ENCODE measurements at regions not wholly inside any gene's neighbourhood (a gene's known extent, or its start where the extent isn't known, plus 50 kb on each side); places are given as distances from the start of the nearest gene placed in this dataset.

GRCh38 chr9:86557918-86558317, 203.7 kb upstream of the TUT7 start:
- Mint-ChIP-seq H3K27me3 (ENCODE audit: unreplicated experiment) (no peaks in the 10 kb centered on the region), H3K4me1 (ENCODE audit: unreplicated experiment) (peaks cover 11% of the 10 kb centered on the region), H3K36me3 (ENCODE audit: unreplicated experiment) (no peaks in the 10 kb centered on the region), H3K27ac (ENCODE audit: unreplicated experiment) (no peak overlapping the region), H3K9me3 (ENCODE audit: unreplicated experiment) (no peaks in the 10 kb centered on the region), H3K4me3 (ENCODE audit: unreplicated experiment) (no peak overlapping the region)
- no peak for DNase-seq (ENCODE audit: extremely low spot score, unreplicated experiment)
- no peak for TF ChIP-seq CTCF (IDR thresholded peaks at IDR 0.05)

DNA sequence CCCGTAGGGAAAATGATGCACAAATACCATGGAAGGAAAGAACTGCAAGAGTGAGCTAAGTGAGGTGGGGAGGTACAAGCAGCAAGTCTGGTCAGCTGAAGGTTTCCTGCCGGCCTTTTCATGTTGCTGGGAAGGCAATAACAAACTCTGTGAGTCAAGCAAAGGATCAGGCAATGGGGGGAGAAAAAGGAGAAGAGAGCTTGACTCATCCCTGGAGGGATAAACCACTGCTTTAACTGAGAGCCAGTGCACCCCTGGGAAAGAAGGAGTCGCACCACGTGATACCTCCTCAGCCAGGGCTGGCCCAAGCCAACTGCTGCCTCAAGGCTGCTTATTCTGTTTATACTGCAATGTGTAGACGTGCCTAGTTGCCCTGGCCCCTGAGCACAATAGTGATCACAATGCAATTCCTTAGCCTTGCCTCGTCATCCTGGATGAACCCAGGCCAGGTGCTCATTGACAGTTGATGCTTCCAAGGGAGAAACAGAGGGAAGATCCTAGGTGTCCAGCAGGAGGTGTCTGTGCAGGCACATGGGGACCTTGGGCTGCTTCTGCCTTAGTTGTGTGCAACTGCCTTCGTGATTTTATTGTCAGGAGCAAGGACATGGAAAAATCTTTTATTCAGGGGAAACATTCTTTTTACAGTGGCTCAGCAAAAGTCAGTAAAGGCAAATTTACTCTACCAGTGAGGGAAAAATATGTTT, 203.0 kb upstream of the TUT7 start:
- peak overlapping the region; percentile 21 for H3K27ac Mint-ChIP-seq (ENCODE audit: unreplicated experiment)
- H3K36me3 Mint-ChIP-seq (ENCODE audit: unreplicated experiment) = no peaks in the 10 kb centered on the region
- TF ChIP-seq CTCF (IDR thresholded peaks at IDR 0.05) = no peak
- H3K4me1 Mint-ChIP-seq (ENCODE audit: unreplicated experiment) = peaks cover 11% of the 10 kb centered on the region
- H3K4me3 Mint-ChIP-seq (ENCODE audit: unreplicated experiment) = no peak overlapping the region
- no peaks in the 10 kb centered on the region for H3K27me3 Mint-ChIP-seq (ENCODE audit: unreplicated experiment)
- no peaks in the 10 kb centered on the region for H3K9me3 Mint-ChIP-seq (ENCODE audit: unreplicated experiment)
- DNase-seq (ENCODE audit: extremely low spot score, unreplicated experiment) = no peak

DNA sequence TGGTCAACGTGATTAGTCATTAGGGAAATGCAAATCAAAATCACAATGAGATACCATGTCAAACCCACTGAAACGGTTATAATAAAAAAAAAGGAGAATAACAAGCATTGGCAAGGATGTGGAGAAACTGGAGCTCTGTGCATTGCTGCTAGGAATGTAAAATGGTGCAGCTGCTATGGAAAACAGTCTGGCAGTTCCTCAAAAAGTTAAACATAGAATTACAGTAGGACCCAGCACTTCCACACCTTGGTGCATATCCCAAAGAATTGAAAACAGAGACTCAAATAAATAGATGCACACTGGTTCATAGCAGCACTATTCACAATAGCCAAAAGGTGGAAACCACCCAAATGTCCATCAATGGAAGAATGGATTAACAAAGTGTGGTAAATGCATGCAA, 201.5 kb upstream of the TUT7 start:
- H3K4me1 Mint-ChIP-seq (ENCODE audit: unreplicated experiment) = peaks cover 11% of the 10 kb centered on the region
- no peaks in the 10 kb centered on the region for H3K9me3 Mint-ChIP-seq (ENCODE audit: unreplicated experiment)

GRCh38 chr9:86550401-86550800, 196.2 kb upstream of the TUT7 start:
- Mint-ChIP-seq H3K36me3 (ENCODE audit: unreplicated experiment) (no peaks in the 10 kb centered on the region), H3K27ac (ENCODE audit: unreplicated experiment) (no peak overlapping the region), H3K27me3 (ENCODE audit: unreplicated experiment) (no peaks in the 10 kb centered on the region), H3K4me1 (ENCODE audit: unreplicated experiment) (peaks cover 24% of the 10 kb centered on the region), H3K4me3 (ENCODE audit: unreplicated experiment) (no peak overlapping the region), H3K9me3 (ENCODE audit: unreplicated experiment) (no peaks in the 10 kb centered on the region)
- no peak for DNase-seq (ENCODE audit: extremely low spot score, unreplicated experiment)
- TF ChIP-seq CTCF (IDR thresholded peaks at IDR 0.05) = no peak

More for the DNA sequence above, 201.5 kb upstream of the TUT7 start:
- Mint-ChIP-seq H3K27me3 (ENCODE audit: unreplicated experiment) (no peaks in the 10 kb centered on the region), H3K4me3 (ENCODE audit: unreplicated experiment) (no peak overlapping the region), H3K36me3 (ENCODE audit: unreplicated experiment) (no peaks in the 10 kb centered on the region), H3K27ac (ENCODE audit: unreplicated experiment) (no peak overlapping the region)
- TF ChIP-seq CTCF (IDR thresholded peaks at IDR 0.05) = no peak
- no peak for DNase-seq (ENCODE audit: extremely low spot score, unreplicated experiment)

GRCh38 chr9:86549920-86550319, 195.7 kb upstream of the TUT7 start:
- no peak overlapping the region for H3K4me3 Mint-ChIP-seq (ENCODE audit: unreplicated experiment)
- H3K27me3 Mint-ChIP-seq (ENCODE audit: unreplicated experiment) = no peaks in the 10 kb centered on the region
- no peak for DNase-seq (ENCODE audit: extremely low spot score, unreplicated experiment)
- H3K27ac Mint-ChIP-seq (ENCODE audit: unreplicated experiment) = no peak overlapping the region
- no peaks in the 10 kb centered on the region for H3K9me3 Mint-ChIP-seq (ENCODE audit: unreplicated experiment)
- peaks cover 29% of the 10 kb centered on the region for H3K4me1 Mint-ChIP-seq (ENCODE audit: unreplicated experiment)
- TF ChIP-seq CTCF (IDR thresholded peaks at IDR 0.05) = no peak
- H3K36me3 Mint-ChIP-seq (ENCODE audit: unreplicated experiment) = no peaks in the 10 kb centered on the region

Measured in osteocyte (in vitro differentiated cells).